Activated naive CD4-positive, alpha-beta T cell treated with anti-CD3 and anti-CD28 coated beads for 36 hours (primary cell): ENCODE measurements at regions not wholly inside any gene's neighbourhood (a gene's known extent, or its start where the extent isn't known, plus 50 kb on each side); places are given as distances from the start of the nearest gene placed in this dataset.
"Not testable (repeated sequence)": the region's sequence is repeated elsewhere in the genome, so short reads cannot be mapped to it uniquely, and the experiment has no call there.

Experiments
- CTCF ChIA-PET: fragments of 350-600 bp; sonication (Branson Sonifier 250); formaldehyde crosslinking; loops from one replicate; lab custom pipeline; 2021; ENCODE audit warnings: antibody characterized with exemption; lab: Charles Lee
- DNase-seq: peaks from one replicate; pipeline ENCODE4 v3.0.0-alpha.2; 2020
- H3K27ac Mint-ChIP-seq: one replicate; pipeline ENCODE4 v1.8.0; 2021; ENCODE audit warnings: mild to moderate bottlenecking, mixed read lengths
- H3K27me3 Mint-ChIP-seq: one replicate; pipeline ENCODE4 v1.8.0; 2021; ENCODE audit warnings: low read depth, mixed read lengths
- H3K36me3 Mint-ChIP-seq: one replicate; pipeline ENCODE4 v1.8.0; 2021; ENCODE audit warnings: low read depth, mixed read lengths
- H3K4me1 Mint-ChIP-seq: one replicate; pipeline ENCODE4 v1.8.0; 2021; ENCODE audit warnings: low read depth, mixed read lengths
- H3K4me3 Mint-ChIP-seq: one replicate; pipeline ENCODE4 v1.8.0; 2021; ENCODE audit warnings: mild to moderate bottlenecking, moderate library complexity, mixed read lengths
- H3K9me3 Mint-ChIP-seq: one replicate; pipeline ENCODE4 v1.8.0; 2021; ENCODE audit warnings: mixed read lengths
- intact Hi-C: fragments of 100-400 bp; cut with micrococcal nuclease; formaldehyde crosslinking; loops from one replicate; pipeline ENCODE4 v1.15.1; 2023

DNA sequence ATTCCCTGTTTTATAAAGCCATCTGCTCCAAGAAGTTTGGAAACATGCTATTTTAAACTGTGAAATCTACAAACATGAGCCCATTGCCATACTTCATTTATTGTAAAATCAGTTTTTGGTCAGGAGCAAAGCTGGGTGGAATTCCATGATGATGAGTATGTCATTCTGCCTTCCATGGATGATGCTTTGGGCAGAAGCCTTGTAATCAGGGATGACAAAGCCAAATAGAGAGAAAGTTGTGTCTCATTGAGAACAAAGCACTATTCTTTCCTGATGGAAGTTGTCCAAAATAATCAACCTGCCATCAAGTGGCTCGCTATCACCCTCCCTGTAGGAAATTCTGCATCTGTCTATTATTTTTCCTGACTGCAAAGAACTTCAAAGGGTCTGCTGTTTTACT lies 313.0 kb upstream of the DEFB112 start:
- Mint-ChIP-seq H3K9me3 (peaks cover 1% of the 10 kb centered on the region), H3K36me3 (no peaks in the 10 kb centered on the region)
- CTCF ChIA-PET, result no interaction called here

DNA sequence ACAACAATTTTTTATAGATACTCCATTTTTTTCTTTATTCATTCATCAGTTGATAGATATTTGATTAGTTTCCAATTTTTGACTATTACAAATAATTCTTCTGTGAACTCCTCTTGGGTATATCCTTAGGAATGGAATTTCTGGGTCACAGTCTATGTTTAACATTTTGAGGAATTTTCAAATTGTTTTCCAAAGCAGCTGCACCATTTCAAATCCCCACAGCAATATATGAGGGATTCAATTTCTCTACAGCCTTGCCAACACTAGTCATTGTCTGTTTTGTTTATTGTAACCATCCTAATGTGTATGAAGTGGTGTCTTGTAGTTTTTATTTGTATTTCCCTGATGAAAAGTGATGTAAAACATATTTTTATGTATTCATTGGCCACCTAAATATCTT lies 320.3 kb upstream of the DEFB112 start:
- DNase-seq, result no peak
- no peak overlapping the region for H3K4me3 Mint-ChIP-seq
- peaks cover 3% of the 10 kb centered on the region for H3K9me3 Mint-ChIP-seq
- H3K4me1 Mint-ChIP-seq, result no peaks in the 10 kb centered on the region
- no peaks in the 10 kb centered on the region for H3K36me3 Mint-ChIP-seq
- no peaks in the 10 kb centered on the region for H3K27me3 Mint-ChIP-seq
- intact Hi-C loops, result no loop called here
- no peak overlapping the region for H3K27ac Mint-ChIP-seq
- CTCF ChIA-PET, result no interaction called here

More for the DNA sequence above, 313.0 kb upstream of the DEFB112 start:
- intact Hi-C loops, result no loop called here
- H3K27me3 Mint-ChIP-seq, result no peaks in the 10 kb centered on the region
- no peaks in the 10 kb centered on the region for H3K4me1 Mint-ChIP-seq
- no peak overlapping the region for H3K27ac Mint-ChIP-seq
- H3K4me3 Mint-ChIP-seq, result no peak overlapping the region
- no peak for DNase-seq

DNA sequence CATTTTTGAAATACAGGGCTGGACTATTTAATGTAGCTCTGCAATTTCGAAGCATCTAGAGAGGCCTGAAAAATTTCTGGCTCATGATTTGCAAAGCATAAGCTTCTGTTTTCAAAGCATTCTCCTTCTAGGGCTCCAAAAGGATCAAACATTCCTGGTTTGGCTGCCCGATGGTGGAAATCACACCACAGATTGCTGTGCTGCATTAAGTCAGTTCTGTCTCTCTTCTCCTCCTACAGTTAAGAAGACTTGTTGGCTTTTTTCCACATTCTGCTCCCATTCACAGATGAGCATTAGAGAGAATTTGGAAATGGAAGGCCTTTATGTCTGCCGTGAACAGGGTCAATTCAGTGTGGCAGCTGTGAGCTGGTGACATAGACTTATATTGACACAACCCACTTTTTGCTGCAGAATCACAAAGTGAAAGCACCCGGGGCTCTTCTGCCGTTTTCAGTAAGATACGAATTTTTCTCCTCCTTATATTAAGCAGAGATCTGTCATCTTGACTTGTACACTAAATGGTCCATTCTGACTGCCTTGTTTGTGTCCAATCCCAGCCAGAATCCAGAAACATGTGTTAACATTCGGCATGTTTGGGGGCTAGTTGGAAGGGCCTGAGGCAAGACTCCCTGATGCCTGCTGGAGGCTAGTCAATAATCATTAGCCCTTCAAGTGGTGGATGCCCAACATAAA lies 330.8 kb upstream of the DEFB112 start:
- intact Hi-C loops, result no loop called here
- CTCF ChIA-PET, result no interaction called here
- Mint-ChIP-seq H3K27ac (no peak overlapping the region), H3K4me3 (no peak overlapping the region), H3K27me3 (no peaks in the 10 kb centered on the region), H3K36me3 (no peaks in the 10 kb centered on the region), H3K4me1 (no peaks in the 10 kb centered on the region), H3K9me3 (peaks cover 11% of the 10 kb centered on the region)
- no peak for DNase-seq

DNA sequence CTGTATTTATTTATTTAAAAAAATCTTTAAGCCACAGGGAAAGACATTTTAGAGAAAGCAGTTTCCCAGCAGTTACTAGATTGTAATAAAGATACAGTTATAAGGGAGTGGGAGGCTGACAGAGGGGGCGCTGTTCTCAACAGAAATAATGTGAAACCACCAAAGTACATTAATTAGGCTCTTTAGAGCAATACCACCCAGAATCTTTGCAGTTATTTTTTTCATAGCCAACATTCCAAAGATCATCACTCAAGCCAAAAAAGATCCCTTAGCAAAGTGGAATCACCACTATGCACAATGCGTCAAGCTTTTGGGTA lies 331.3 kb upstream of the DEFB112 start:
- Mint-ChIP-seq H3K9me3 (peaks cover 10% of the 10 kb centered on the region), H3K4me3 (no peak overlapping the region), H3K36me3 (no peaks in the 10 kb centered on the region), H3K27ac (no peak overlapping the region), H3K4me1 (no peaks in the 10 kb centered on the region), H3K27me3 (no peaks in the 10 kb centered on the region)
- no peak for DNase-seq
- intact Hi-C loops, result no loop called here
- CTCF ChIA-PET, result no interaction called here

DNA sequence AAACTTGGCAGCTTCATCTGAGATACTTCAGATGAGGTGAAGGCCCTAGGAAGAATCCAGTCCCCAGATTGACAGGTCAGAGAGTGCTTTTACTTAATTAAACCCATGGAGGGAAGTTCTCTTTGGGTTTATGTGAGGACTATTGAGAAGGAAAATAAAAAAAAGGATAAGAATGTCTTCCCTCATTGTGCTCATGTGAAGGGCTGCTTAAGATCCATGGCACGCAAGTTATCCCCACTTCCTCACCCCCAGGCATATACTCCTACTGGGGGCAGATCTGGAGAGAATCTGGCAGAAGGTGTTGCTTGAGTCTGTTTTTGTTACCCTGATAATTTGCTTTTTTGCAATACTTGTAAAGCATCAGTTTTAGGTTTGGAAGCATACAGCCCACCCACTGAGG lies 322.9 kb upstream of the TFAP2D start:
- no peak for DNase-seq
- H3K27ac Mint-ChIP-seq, result no peak overlapping the region
- no peaks in the 10 kb centered on the region for H3K27me3 Mint-ChIP-seq
- CTCF ChIA-PET, result interaction anchor here (0.7 kb wide), 1 partner anchor 15 kb away, joined by 3 read pairs; no protein-coding TSS in a partner anchor
- intact Hi-C loops, result no loop called here
- H3K9me3 Mint-ChIP-seq, result peaks cover 2% of the 10 kb centered on the region
- no peak overlapping the region for H3K4me3 Mint-ChIP-seq
- H3K4me1 Mint-ChIP-seq, result no peaks in the 10 kb centered on the region
- no peaks in the 10 kb centered on the region for H3K36me3 Mint-ChIP-seq

DNA sequence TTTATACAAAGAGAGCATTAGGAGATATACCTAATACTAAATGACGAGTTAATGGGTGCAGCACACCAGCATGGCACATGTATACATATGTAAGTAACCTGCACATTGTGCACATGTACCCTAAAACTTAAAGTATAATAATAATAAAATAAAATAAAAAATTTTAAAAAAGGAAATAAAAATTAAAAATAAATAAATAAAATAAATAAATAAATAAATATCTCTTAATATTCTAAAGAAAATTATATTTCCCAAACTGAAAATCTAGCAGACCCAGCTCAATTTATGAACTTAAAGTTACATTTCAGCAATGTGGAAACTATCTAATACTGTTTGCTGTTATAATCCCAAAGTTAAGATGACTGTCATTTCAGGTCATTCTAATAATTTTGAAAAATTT lies 319.2 kb upstream of the TFAP2D start:
- H3K4me3 Mint-ChIP-seq, H3K27me3 Mint-ChIP-seq, H3K9me3 Mint-ChIP-seq, intact Hi-C loops, H3K4me1 Mint-ChIP-seq, DNase-seq, H3K27ac Mint-ChIP-seq, H3K36me3 Mint-ChIP-seq, CTCF ChIA-PET: not testable (repeated sequence)

DNA sequence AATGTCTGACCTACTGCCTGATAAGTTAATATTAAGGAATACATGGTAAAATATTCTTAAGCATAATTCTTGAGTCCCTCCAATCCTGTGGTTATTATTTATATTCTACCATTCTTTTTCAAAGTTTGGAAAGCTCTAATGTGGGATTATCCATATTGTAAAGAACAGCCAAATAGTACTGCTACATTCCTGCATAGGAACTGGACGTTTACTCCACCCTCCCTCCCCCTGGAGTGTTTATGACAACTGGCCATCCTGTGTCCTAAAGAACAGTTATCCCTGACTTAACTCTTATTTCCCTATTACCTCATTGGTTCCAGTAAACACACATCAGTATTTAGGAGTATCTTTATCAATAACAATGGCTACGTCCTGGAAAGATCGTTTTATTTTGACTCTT lies 308.7 kb upstream of the TFAP2D start:
- CTCF ChIA-PET, result no interaction called here
- DNase-seq, result no peak
- intact Hi-C loops, result no loop called here
- Mint-ChIP-seq H3K27me3 (no peaks in the 10 kb centered on the region), H3K4me3 (no peak overlapping the region), H3K36me3 (no peaks in the 10 kb centered on the region), H3K4me1 (no peaks in the 10 kb centered on the region), H3K27ac (no peak overlapping the region), H3K9me3 (peaks cover 3% of the 10 kb centered on the region)

DNA sequence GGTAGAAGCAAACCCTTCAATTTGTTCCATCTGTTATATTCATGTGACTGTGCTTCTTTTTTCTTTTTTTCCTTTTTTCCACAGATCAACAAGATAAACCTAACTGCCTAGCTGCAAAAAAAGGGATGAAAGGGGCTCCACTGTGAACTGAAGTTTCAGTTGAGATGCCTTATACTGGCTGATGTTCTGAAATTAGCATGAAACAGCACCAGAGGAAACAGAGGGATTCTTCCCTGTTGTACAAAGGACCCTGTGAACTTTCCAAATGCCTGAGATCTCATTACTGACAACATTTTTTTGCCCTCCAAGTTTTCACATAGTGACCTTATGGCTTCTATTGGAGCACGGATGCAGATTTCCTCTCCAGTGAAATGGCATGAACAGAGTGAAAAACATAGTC lies 302.7 kb upstream of the TFAP2D start:
- intact Hi-C loops, result no loop called here
- CTCF ChIA-PET, result interaction anchor here (1.0 kb wide), 1 partner anchor 17 kb away, joined by 3 read pairs; no protein-coding TSS in a partner anchor
- Mint-ChIP-seq H3K4me3 (no peak overlapping the region), H3K9me3 (peaks cover 4% of the 10 kb centered on the region), H3K36me3 (no peaks in the 10 kb centered on the region), H3K4me1 (no peaks in the 10 kb centered on the region), H3K27ac (no peak overlapping the region), H3K27me3 (no peaks in the 10 kb centered on the region)
- no peak for DNase-seq

DNA sequence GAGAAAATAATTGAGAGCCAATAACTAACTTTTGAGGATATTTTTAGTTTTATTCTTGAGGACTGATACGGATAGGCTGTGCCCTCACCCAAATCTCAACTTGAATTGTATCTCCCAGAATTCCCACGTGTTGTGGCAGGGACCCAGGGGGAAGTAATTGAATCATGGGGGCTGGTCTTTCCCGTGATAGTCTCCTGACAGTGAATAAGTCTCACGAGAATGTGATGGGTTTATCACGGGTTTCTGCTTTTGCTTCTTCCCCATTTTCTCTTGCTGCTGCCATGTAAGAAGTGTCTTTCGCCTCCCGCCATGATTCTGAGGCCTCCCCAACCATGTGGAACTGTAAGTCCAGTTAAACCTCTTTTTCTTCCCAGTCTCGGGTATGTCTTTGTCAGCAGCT lies 292.3 kb upstream of the TFAP2D start:
- H3K36me3 Mint-ChIP-seq, H3K4me3 Mint-ChIP-seq, H3K27me3 Mint-ChIP-seq, CTCF ChIA-PET, H3K27ac Mint-ChIP-seq, H3K9me3 Mint-ChIP-seq, H3K4me1 Mint-ChIP-seq, intact Hi-C loops, DNase-seq: not testable (repeated sequence)

DNA sequence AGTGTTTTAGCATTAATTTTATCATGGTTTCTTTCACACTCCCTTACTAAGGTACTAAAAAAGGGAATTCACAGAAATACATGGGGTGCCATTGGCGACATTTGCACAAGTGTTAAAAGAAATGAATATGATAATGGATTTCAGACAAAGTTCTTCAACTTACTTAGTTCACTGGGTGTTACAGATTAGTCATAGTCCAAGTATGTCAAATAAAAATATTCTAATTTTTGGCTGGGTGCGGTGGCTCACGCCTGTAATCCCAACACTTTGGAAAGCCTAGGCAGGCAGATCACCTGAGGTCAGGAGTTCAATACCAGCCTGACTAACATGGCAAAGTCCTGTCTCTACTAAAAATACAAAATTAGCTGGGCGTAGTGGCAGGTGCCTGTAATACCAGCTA lies 286.1 kb upstream of the TFAP2D start:
- intact Hi-C loops, result no loop called here

DNA sequence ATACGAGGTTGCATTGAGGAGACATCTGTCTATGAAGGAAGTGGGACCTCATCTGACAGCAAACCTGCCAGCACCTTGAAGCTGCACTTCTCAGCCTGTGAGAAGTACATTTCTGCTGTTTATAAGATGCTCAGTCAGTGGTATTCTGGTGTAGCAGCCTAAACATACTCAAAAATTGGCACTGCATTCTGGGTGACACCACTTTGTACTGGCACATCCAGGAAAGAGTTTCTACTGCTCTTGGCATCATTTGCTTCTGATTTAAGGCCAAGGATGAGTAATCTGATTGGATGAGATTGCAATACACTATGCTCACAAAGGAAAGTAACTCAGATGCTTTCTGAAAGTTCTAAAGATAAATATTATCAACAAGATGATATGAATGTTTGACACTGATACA lies 275.4 kb upstream of the TFAP2D start:
- Mint-ChIP-seq H3K27ac (no peak overlapping the region), H3K27me3 (no peaks in the 10 kb centered on the region), H3K4me1 (no peaks in the 10 kb centered on the region), H3K4me3 (no peak overlapping the region), H3K9me3 (peaks cover 12% of the 10 kb centered on the region), H3K36me3 (no peaks in the 10 kb centered on the region)
- intact Hi-C loops, result no loop called here
- DNase-seq, result no peak
- CTCF ChIA-PET, result no interaction called here

More for the DNA sequence above, 286.1 kb upstream of the TFAP2D start:
- no peaks in the 10 kb centered on the region for H3K27me3 Mint-ChIP-seq
- H3K27ac Mint-ChIP-seq, result no peak overlapping the region
- H3K4me3 Mint-ChIP-seq, result no peak overlapping the region
- H3K4me1 Mint-ChIP-seq, result no peaks in the 10 kb centered on the region
- no peaks in the 10 kb centered on the region for H3K36me3 Mint-ChIP-seq
- CTCF ChIA-PET, result no interaction called here
- H3K9me3 Mint-ChIP-seq, result peaks cover 6% of the 10 kb centered on the region
- DNase-seq, result no peak

DNA sequence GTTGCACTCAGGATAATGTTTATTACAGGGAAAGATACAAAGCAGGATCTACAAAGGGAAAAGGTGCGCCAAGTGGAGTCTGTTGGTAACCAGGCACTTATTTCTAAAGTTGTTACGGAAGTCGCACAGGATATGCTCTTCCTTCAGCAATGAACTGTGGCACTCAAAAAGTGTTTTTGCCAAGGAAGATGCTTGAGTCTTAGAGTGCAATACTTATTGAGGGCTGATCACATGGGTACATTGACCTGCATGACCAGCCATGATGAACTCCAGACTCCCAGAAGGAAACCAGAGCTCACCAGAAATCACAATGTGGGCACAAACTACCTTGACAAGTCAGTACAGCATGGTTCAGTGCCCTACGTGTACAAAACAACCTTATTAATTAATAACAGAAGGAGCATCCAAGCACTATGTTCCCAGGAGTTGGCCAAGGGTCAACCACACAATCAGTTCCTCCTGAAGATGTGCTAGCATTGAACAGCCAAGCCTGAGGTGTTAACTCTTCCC lies 270.7 kb upstream of the TFAP2D start:
- no peaks in the 10 kb centered on the region for H3K4me1 Mint-ChIP-seq
- no peak overlapping the region for H3K4me3 Mint-ChIP-seq
- no peak overlapping the region for H3K27ac Mint-ChIP-seq
- intact Hi-C loops, result no loop called here
- no peaks in the 10 kb centered on the region for H3K27me3 Mint-ChIP-seq
- CTCF ChIA-PET, result no interaction called here
- DNase-seq, result no peak
- H3K9me3 Mint-ChIP-seq, result peaks cover 5% of the 10 kb centered on the region
- no peaks in the 10 kb centered on the region for H3K36me3 Mint-ChIP-seq

DNA sequence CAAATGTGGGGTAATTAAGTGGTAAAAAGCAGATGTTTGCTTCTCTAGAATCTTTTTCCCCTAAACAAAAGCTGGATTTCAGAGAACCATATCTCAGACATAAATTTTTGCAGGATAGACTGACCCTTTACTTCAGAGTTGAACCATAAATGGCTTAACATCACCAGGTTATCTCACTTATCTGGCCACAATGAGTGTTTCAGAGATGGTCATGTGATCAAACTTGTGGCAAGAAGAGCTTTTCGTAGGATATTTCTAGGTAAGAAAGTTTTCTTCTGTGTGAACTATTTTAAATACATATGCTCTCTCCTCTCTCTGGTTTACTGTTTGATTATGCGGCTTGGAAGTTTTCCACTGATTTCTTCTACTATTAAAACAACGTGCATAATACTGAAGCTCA lies 270.2 kb upstream of the TFAP2D start:
- Mint-ChIP-seq H3K36me3 (no peaks in the 10 kb centered on the region), H3K27ac (no peak overlapping the region), H3K27me3 (no peaks in the 10 kb centered on the region), H3K4me1 (no peaks in the 10 kb centered on the region), H3K4me3 (no peak overlapping the region), H3K9me3 (peaks cover 5% of the 10 kb centered on the region)
- intact Hi-C loops, result no loop called here
- no peak for DNase-seq
- CTCF ChIA-PET, result no interaction called here
